ENCODE measurements at regions not wholly inside any gene's neighbourhood (a gene's known extent, or its start where the extent isn't known, plus 50 kb on each side); places are given as distances from the start of the nearest gene placed in this dataset.

DNA sequence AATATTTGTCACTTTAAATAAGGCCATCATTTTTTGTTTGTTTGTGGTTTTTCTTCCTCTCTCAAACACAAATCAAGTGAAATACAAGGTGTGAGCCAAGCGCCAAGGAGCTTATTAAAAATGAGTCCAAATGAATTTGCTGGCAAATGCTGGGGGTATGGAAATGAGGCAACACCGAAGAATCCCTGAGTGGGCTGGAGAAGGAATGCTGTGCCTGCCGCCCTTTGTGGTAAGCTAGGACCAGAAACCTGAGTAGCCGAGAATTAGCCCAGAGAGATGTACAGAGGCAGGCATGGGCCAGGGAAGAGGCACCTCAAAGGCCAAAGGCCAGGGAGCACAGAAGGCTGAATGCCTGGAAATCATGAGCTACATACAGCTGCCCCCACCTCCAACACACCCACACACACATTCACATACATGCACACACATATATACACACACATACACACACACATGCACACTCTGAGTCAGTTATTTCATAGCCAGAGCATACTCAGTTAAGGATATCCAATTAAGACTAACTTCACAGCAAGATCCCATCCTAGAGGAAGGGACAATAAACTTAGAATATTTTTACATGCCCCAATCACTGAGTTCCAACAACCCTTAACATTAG lies 266.1 kb upstream of the DYNLRB2 start:
- TF ChIP-seq SUZ12 (IDR thresholded peaks at IDR 0.05) (no peak), LEF1 (IDR thresholded peaks at IDR 0.05; ENCODE audit: borderline replicate concordance) (no peak), FOXK2 (IDR thresholded peaks at IDR 0.05) (no peak), CTBP1 (IDR thresholded peaks at IDR 0.05; ENCODE audit: borderline replicate concordance) (no peak), FOXA1 (IDR thresholded peaks at IDR 0.05) (no peak)
